ENCODE measurements at regions not wholly inside any gene's neighbourhood (a gene's known extent, or its start where the extent isn't known, plus 50 kb on each side); places are given as distances from the start of the nearest gene placed in this dataset.

GRCh38 chr11:37710031-37710430 is 1112.0 kb upstream of the RAG2 start:
- 38 to 48% methylated on average over 1 of the region's 1 CpG for WGBS, 2 donors
- no peaks in the 10 kb centered on the region for H3K27me3 ChIP-seq
- H3K27ac ChIP-seq = no peak overlapping the region
- DNase-seq (no peak), ATAC-seq (no peak)
- H3K4me1 ChIP-seq = no peaks in the 10 kb centered on the region
- intact Hi-C loops (cut with DNase I) = no loop called here
- TF ChIP-seq CTCF (IDR thresholded peaks at IDR 0.05) = no peak
- no peak overlapping the region for H3K4me3 ChIP-seq
- no peaks in the 10 kb centered on the region for H3K36me3 ChIP-seq
- H3K9me3 ChIP-seq = no peaks in the 10 kb centered on the region

- TF ChIP-seq CTCF (IDR thresholded peaks at IDR 0.05) = no peak
- intact Hi-C loops (cut with DNase I) = loop anchor here in 1 of 10 donors (10.0 kb wide), 1 partner anchor 60 kb away; no protein-coding TSS in a partner anchor
- DNase-seq (no peak), ATAC-seq (no peak)
- no peaks in the 10 kb centered on the region for H3K36me3 ChIP-seq
- no peak overlapping the region for H3K27ac ChIP-seq
- WGBS, 2 donors = 66 to 67% methylated on average over 2 of the region's 2 CpGs
- H3K4me3 ChIP-seq = no peak overlapping the region
- no peaks in the 10 kb centered on the region for H3K4me1 ChIP-seq
- peaks cover 0 to 8% (median 0%) of the 10 kb centered on the region in 11 donors for H3K9me3 ChIP-seq
- H3K27me3 ChIP-seq = no peaks in the 10 kb centered on the region
Measured at GRCh38 chr11:37704791-37705190, 1106.8 kb upstream of the RAG2 start.

- DNase-seq (no peak), ATAC-seq (no peak)
- no peaks in the 10 kb centered on the region for H3K36me3 ChIP-seq
- intact Hi-C loops (cut with DNase I) = loop anchor here in 1 of 10 donors (10.0 kb wide), 1 partner anchor 55 kb away; no protein-coding TSS in a partner anchor
- TF ChIP-seq CTCF (IDR thresholded peaks at IDR 0.05) = no peak
- H3K4me1 ChIP-seq = no peaks in the 10 kb centered on the region
- H3K27ac ChIP-seq = no peak overlapping the region
- peaks cover 0 to 32% (median 11%) of the 10 kb centered on the region in 11 donors for H3K9me3 ChIP-seq
- no peak overlapping the region for H3K4me3 ChIP-seq
- H3K27me3 ChIP-seq = no peaks in the 10 kb centered on the region
- WGBS, 2 donors = 65 to 69% methylated on average over 2 of the region's 2 CpGs
Measured at GRCh38 chr11:37699644-37700043, 1101.6 kb upstream of the RAG2 start.

- Histone ChIP-seq H3K36me3 (no peaks in the 10 kb centered on the region), H3K4me3 (no peak overlapping the region), H3K27me3 (no peaks in the 10 kb centered on the region), H3K27ac (no peak overlapping the region), H3K4me1 (no peaks in the 10 kb centered on the region), H3K9me3 (peaks cover 0 to 45% (median 11%) of the 10 kb centered on the region in 11 donors)
- no peak for ATAC-seq
- TF ChIP-seq CTCF (IDR thresholded peaks at IDR 0.05) = no peak
- no peak for DNase-seq
- intact Hi-C loops (cut with DNase I) = no loop called here
Measured at GRCh38 chr11:37695283-37695682, 1097.2 kb upstream of the RAG2 start.

Data from heart right ventricle (tissue), 16 donors.